Endothelial cell (in vitro differentiated cells): ENCODE measurements at regions not wholly inside any gene's neighbourhood (a gene's known extent, or its start where the extent isn't known, plus 50 kb on each side); places are given as distances from the start of the nearest gene placed in this dataset.

Experiments used
- DNase-seq: peaks from one replicate; pipeline ENCODE4 v3.0.0; 2021; ENCODE audit warnings: low spot score
- H3K27ac Mint-ChIP-seq: one replicate; pipeline ENCODE4 v1.8.0; 2021; ENCODE audit warnings: mixed read lengths, inconsistent platforms; ENCODE audit not compliant: unreplicated experiment
- H3K27me3 Mint-ChIP-seq: one replicate; pipeline ENCODE4 v1.8.0; 2021; ENCODE audit warnings: mild to moderate bottlenecking, moderate library complexity, mixed read lengths, inconsistent platforms; ENCODE audit not compliant: unreplicated experiment
- H3K36me3 Mint-ChIP-seq: one replicate; pipeline ENCODE4 v1.8.0; 2021; ENCODE audit warnings: mild to moderate bottlenecking, low read depth, mixed read lengths, inconsistent platforms; ENCODE audit not compliant: unreplicated experiment
- H3K4me1 Mint-ChIP-seq: one replicate; pipeline ENCODE4 v1.8.0; 2021; ENCODE audit warnings: mild to moderate bottlenecking, mixed read lengths, inconsistent platforms; ENCODE audit not compliant: unreplicated experiment
- H3K4me3 Mint-ChIP-seq: one replicate; pipeline ENCODE4 v1.8.0; 2021; ENCODE audit warnings: mild to moderate bottlenecking, mixed read lengths, inconsistent platforms; ENCODE audit not compliant: unreplicated experiment
- H3K9me3 Mint-ChIP-seq: one replicate; pipeline ENCODE4 v1.8.0; 2021; ENCODE audit warnings: mixed read lengths, inconsistent platforms; ENCODE audit not compliant: unreplicated experiment
- CTCF ChIP-seq: fragments of 200-600 bp; sonication (generic); IDR thresholded peaks from one replicate; pipeline ENCODE4 v1.5.0; 2021; ENCODE audit warnings: antibody characterized with exemption; ENCODE audit not compliant: unreplicated experiment

- Mint-ChIP-seq H3K27me3 (no peaks in the 10 kb centered on the region), H3K9me3 (no peaks in the 10 kb centered on the region), H3K36me3 (no peaks in the 10 kb centered on the region), H3K4me3 (no peak overlapping the region), H3K4me1 (no peaks in the 10 kb centered on the region), H3K27ac (no peak overlapping the region)
- DNase-seq, result no peak
- TF ChIP-seq CTCF, result no peak
These were observed 150.5 kb upstream of the XPO1 start for GRCh38 chr2:61688369-61689334.

DNA sequence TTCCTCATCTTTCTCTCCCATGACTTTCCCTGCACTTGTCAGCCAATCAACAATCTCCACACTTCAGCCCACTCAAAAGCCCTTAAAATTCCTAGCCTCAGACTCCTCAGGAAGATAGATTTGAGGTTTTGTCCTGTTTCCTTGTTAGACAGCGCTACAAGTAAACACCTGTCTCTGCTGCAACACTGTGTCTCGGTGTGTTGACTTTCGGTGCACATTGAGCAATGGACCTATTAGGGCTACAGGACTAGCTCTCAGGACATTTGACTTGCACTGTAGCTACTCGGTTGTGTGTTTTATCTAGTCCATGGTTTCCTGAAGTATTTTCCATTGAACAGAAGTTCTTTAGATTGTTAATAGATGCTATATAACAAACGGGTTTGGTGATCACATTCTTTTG lies 140.9 kb upstream of the XPO1 start:
- Mint-ChIP-seq H3K9me3 (peaks cover 9% of the 10 kb centered on the region), H3K4me3 (no peak overlapping the region), H3K4me1 (peaks cover 2% of the 10 kb centered on the region), H3K27ac (no peak overlapping the region), H3K36me3 (peaks cover 15% of the 10 kb centered on the region), H3K27me3 (peaks cover 1% of the 10 kb centered on the region)
- TF ChIP-seq CTCF, result no peak
- no peak for DNase-seq

- H3K27me3 Mint-ChIP-seq, result peaks cover 1% of the 10 kb centered on the region
- H3K4me3 Mint-ChIP-seq, result no peak overlapping the region
- peaks cover 9% of the 10 kb centered on the region for H3K9me3 Mint-ChIP-seq
- H3K4me1 Mint-ChIP-seq, result peaks cover 2% of the 10 kb centered on the region
- no peak for TF ChIP-seq CTCF
- no peak for DNase-seq
- no peak overlapping the region for H3K27ac Mint-ChIP-seq
- peaks cover 16% of the 10 kb centered on the region for H3K36me3 Mint-ChIP-seq
These were observed 139.8 kb upstream of the XPO1 start for GRCh38 chr2:61677942-61678341.

GRCh38 chr2:61677306-61677705 lies 139.2 kb upstream of the XPO1 start:
- Mint-ChIP-seq H3K4me3 (no peak overlapping the region), H3K27ac (no peak overlapping the region), H3K36me3 (peaks cover 16% of the 10 kb centered on the region), H3K4me1 (peaks cover 2% of the 10 kb centered on the region), H3K9me3 (peaks cover 9% of the 10 kb centered on the region), H3K27me3 (peaks cover 1% of the 10 kb centered on the region)
- no peak for TF ChIP-seq CTCF
- no peak for DNase-seq

DNA sequence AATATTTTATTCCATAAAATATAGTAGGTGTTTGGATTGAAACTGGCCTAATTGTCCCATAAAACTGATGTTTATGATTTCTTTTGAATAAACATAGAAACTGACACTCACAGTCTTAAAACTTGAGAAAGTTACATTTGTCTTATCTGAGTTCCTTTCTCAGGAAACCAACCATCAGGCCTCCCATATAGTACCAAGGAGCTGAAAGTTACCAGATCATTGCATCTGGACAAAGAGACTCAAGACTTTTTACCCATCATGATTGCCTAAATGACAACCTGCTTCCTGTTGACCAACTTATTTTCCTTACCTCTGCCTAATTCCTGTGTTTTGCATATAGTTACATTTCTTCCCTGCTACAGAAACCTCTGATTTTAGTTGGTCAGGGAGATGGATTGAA lies 137.0 kb upstream of the XPO1 start:
- H3K9me3 Mint-ChIP-seq, result peaks cover 9% of the 10 kb centered on the region
- no peak overlapping the region for H3K27ac Mint-ChIP-seq
- H3K27me3 Mint-ChIP-seq, result no peaks in the 10 kb centered on the region
- peaks cover 2% of the 10 kb centered on the region for H3K4me1 Mint-ChIP-seq
- peaks cover 16% of the 10 kb centered on the region for H3K36me3 Mint-ChIP-seq
- no peak overlapping the region for H3K4me3 Mint-ChIP-seq
- no peak for TF ChIP-seq CTCF
- DNase-seq, result no peak
